HG03045 (cell line): ENCODE measurements at regions not wholly inside any gene's neighbourhood (a gene's known extent, or its start where the extent isn't known, plus 50 kb on each side); places are given as distances from the start of the nearest gene placed in this dataset.

ENCODE experiments used
- ATAC-seq: cut with Tn5 transposase; IDR thresholded peaks from one replicate; pipeline ENCODE4 v1.9.1; 2021; ENCODE audit warnings: mild to moderate bottlenecking, moderate library complexity; ENCODE audit not compliant: unreplicated experiment

- no peak for ATAC-seq
Measured at GRCh38 chr7:18401757-18402156, 93.8 kb upstream of the HDAC9 start.

- ATAC-seq = no peak
Measured at GRCh38 chr7:18402488-18403183, 92.9 kb upstream of the HDAC9 start.

- no peak for ATAC-seq
Measured at GRCh38 chr7:18405726-18406125, 89.8 kb upstream of the HDAC9 start.

- ATAC-seq = no peak
Measured at GRCh38 chr7:18407385-18407784, 88.2 kb upstream of the HDAC9 start.

GRCh38 chr7:18408461-18408860 lies 87.1 kb upstream of the HDAC9 start:
- no peak for ATAC-seq

GRCh38 chr7:18408868-18409267 lies 86.7 kb upstream of the HDAC9 start:
- no peak for ATAC-seq

GRCh38 chr7:18413447-18413846 lies 82.1 kb upstream of the HDAC9 start:
- no peak for ATAC-seq

GRCh38 chr7:18414885-18415284 lies 80.7 kb upstream of the HDAC9 start:
- no peak for ATAC-seq

GRCh38 chr7:18416988-18417387 lies 78.6 kb upstream of the HDAC9 start:
- no peak for ATAC-seq

- ATAC-seq = no peak
Measured at GRCh38 chr7:18419456-18419855, 76.1 kb upstream of the HDAC9 start.

- ATAC-seq = no peak
Measured at GRCh38 chr7:18420108-18420507, 75.4 kb upstream of the HDAC9 start.

- ATAC-seq = no peak
Measured at GRCh38 chr7:18420748-18421147, 74.8 kb upstream of the HDAC9 start.

GRCh38 chr7:18421297-18422002 lies 74.1 kb upstream of the HDAC9 start:
- ATAC-seq = no peak

GRCh38 chr7:18425227-18425626 lies 70.3 kb upstream of the HDAC9 start:
- ATAC-seq = no peak

- ATAC-seq = no peak
Measured at GRCh38 chr7:18425838-18426445, 69.6 kb upstream of the HDAC9 start.

GRCh38 chr7:18426564-18427226 lies 68.9 kb upstream of the HDAC9 start:
- no peak for ATAC-seq

GRCh38 chr7:18429547-18429946 lies 66.0 kb upstream of the HDAC9 start:
- no peak for ATAC-seq

- no peak for ATAC-seq
Measured at GRCh38 chr7:18430810-18431209, 64.7 kb upstream of the HDAC9 start.

- ATAC-seq = no peak
Measured at GRCh38 chr7:18434171-18434570, 61.4 kb upstream of the HDAC9 start.

- ATAC-seq = no peak
Measured at GRCh38 chr7:18437101-18437500, 58.4 kb upstream of the HDAC9 start.

GRCh38 chr7:18440934-18441333 lies 54.6 kb upstream of the HDAC9 start:
- ATAC-seq = no peak

- ATAC-seq = no peak
Measured at GRCh38 chr7:18444826-18445225, 50.7 kb upstream of the HDAC9 start.
